Ovary (tissue), 3 donors: ENCODE measurements at regions not wholly inside any gene's neighbourhood (a gene's known extent, or its start where the extent isn't known, plus 50 kb on each side); places are given as distances from the start of the nearest gene placed in this dataset.

Experiments used
- EP300 ChIP-seq: sonication (generic); formaldehyde crosslinking; IDR thresholded peaks from one replicate; pipeline ENCODE4 v1.6.1; 2017; ENCODE audit warnings: antibody characterized with exemption
- POLR2A ChIP-seq: fragments of 450-650 bp; IDR thresholded peaks from one replicate; pipeline ENCODE4 v1.6.1; 2017; ENCODE audit warnings: antibody characterized with exemption, mild to moderate bottlenecking, moderate library complexity
- TF ChIP-seq, protein P1 (sequence below), 3 donors: fragments of 450-650 bp in 2 of 3; fragments of 200-600 bp in 1 of 3; IDR thresholded peaks; one replicate each; pipeline versions ENCODE4 v1.5.1 to v1.8.0; 2016 to 2022; ENCODE audit warnings: antibody characterized with exemption in 3 of 3, mild to moderate bottlenecking in 1 of 3
- donor health status: DM: no; HTN: no; CAD: no.

DNA sequence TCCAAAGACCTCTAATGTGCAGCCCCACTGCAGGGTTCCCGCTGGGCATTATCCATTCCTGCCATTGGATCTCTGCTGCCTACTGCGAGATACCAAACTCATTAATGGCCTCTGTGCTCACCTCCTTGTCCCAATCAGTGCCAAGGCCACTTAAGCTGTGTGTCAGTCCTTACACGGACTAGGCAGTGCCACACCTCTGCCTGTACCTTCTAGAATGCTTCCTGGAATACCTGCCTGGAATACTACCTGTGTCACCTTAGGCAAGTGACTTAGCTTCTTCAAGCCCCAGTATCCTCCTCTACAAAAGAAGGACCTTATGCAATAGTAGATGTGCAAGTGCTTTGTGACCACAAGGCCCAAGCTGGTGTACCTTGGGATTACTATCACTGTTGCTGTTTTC lies 100.1 kb downstream of the FOXD2 start:
- TF ChIP-seq, protein P1, sequence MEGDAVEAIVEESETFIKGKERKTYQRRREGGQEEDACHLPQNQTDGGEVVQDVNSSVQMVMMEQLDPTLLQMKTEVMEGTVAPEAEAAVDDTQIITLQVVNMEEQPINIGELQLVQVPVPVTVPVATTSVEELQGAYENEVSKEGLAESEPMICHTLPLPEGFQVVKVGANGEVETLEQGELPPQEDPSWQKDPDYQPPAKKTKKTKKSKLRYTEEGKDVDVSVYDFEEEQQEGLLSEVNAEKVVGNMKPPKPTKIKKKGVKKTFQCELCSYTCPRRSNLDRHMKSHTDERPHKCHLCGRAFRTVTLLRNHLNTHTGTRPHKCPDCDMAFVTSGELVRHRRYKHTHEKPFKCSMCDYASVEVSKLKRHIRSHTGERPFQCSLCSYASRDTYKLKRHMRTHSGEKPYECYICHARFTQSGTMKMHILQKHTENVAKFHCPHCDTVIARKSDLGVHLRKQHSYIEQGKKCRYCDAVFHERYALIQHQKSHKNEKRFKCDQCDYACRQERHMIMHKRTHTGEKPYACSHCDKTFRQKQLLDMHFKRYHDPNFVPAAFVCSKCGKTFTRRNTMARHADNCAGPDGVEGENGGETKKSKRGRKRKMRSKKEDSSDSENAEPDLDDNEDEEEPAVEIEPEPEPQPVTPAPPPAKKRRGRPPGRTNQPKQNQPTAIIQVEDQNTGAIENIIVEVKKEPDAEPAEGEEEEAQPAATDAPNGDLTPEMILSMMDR (IDR thresholded peaks at IDR 0.05): no peak
- TF ChIP-seq EP300 (no peak), POLR2A (no peak)
